ENCODE measurements at regions not wholly inside any gene's neighbourhood (a gene's known extent, or its start where the extent isn't known, plus 50 kb on each side); places are given as distances from the start of the nearest gene placed in this dataset.

DNA sequence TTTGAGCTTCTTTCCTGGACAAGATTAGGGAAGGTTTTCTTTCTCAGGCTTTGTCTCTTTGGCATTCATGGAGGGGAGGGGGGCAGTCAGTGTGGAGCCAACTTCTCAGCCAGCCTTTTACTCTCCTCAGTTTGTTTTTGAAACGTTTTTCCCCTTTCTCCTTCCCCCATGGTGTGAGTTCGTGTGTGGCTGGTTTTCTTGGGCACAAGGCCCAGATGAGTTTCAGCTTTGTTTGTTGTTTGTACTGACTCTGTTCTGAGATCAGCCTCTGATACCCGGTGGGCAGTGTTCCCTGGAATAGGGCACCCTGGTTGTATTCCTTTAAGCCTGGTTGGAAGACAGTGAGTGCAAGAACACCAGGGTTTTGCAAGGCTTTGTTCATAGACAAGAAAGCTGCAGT is 168.2 kb upstream of the RARB start:
- DNase-seq = no peak

DNA sequence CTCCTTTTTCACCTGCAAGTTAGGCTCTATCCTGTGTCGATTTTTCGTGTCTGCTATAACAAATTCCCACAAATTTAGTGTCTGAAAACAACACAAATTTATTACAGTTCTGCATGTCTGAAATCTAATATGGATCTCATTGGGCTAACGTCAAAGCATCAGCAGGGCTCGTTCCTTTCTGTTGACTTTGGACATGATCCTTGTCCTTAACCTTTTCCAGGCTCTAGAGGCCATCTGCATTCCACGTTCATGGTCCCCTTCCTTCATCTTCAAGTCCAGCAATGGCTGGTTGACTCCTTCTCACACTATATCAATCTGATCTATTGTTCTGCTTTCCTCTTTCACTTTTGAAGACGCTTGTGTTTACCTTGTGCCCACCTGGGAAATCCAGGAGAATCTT is 165.7 kb upstream of the RARB start:
- DNase-seq = no peak

DNA sequence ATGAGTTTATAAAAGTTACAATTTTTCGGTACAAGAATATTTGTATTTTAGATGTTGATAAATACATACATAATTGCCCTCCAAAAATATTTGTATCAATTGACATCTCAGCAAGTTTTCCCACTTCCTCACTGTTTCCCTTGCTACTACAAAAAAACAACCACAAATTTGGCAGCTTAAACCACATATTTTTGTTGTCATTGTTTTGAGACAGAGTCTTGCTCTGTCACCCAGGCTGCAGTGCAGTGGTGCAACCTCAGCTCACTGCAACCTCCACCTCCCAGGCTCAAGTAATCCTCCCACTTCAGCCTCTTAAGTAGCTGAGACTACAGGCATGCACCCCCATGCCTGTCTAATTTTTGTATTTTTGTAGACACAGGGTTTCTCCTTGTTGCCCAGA is 162.8 kb upstream of the RARB start:
- no peak for DNase-seq

DNA sequence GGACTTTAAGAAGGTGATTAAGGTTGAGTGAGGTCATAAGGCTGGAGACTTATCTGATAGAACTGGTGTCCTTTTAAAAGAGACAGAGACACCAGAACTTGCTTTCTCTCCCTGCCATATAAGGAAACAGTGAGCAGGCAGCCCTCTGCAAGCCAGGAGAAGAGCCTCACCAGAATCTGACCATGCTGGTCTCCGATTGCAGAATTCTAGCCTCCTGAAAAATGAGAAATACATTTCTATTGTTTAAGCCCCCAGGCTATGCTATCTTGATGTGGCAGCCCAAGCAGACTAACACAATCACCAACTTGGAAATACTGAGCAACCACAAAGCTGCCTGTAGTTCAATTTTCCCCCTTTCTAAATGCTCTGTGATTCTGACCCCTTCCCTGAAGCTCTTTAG is 161.4 kb upstream of the RARB start:
- no peak for DNase-seq

DNA sequence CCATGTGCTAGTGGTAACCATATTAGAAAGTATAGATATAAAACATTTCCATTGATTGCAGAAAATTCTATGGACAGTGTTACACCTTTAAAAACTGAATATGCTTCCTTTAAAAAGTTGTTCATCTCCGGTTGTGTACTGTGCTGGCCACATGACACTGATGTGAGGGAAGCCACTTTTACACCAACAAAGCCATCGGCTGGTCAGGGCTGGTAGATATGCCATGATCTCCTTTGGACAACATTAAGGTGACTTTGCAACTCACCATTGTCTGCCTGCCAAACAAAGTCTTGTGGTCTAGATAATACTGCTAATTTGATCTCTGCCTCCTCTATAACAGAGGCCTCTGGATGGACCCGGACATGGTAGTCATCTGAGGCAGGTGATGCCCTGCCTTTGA is 156.0 kb upstream of the RARB start:
- no peak for DNase-seq

DNA sequence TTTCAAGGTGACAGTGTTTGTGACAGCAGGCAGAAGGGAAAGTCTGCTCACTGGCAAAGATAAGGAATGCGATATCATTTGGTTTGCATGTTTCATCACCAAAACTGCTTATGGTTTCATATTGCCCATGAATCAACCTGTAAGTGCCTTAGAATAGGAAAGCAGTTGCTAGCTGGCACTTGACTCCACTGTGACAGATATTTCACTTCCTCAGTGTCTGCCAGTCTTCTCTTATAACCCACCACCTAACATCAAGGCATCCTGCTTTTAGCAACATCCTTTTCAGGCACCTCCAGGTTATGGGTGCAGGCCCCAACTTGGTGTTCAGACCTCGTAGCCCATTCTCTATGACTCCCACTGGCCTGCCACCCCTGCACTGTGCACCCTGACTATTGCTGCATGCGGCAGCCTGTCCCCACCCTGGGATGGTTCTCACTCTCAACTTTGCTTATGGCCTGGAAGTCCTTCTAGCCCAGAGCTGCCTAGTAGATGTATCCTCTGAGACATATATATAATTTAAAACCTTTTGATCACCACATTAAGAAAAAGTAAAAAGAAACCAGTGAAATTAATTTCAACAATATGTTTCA is 154.4 kb upstream of the RARB start:
- no peak for DNase-seq

DNA sequence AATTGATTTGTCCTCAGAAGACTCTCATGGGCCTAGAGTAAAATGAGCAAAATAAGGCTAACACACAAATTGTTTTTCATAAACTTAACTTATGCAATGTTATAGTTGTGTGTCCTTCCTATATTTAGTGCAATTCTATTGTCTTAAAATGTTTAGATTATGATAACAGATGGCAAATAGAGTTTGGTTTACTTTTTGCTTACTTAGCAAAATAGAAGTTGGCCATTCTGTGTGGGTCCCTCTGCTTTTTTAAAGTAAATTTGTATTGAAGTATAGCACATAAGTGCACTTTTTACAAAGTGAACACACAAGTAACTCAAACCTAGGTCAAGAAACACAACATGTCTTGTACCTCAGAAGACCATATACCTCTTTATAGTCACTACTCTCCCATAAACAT is 150.6 kb upstream of the RARB start:
- no peak for DNase-seq

DNA sequence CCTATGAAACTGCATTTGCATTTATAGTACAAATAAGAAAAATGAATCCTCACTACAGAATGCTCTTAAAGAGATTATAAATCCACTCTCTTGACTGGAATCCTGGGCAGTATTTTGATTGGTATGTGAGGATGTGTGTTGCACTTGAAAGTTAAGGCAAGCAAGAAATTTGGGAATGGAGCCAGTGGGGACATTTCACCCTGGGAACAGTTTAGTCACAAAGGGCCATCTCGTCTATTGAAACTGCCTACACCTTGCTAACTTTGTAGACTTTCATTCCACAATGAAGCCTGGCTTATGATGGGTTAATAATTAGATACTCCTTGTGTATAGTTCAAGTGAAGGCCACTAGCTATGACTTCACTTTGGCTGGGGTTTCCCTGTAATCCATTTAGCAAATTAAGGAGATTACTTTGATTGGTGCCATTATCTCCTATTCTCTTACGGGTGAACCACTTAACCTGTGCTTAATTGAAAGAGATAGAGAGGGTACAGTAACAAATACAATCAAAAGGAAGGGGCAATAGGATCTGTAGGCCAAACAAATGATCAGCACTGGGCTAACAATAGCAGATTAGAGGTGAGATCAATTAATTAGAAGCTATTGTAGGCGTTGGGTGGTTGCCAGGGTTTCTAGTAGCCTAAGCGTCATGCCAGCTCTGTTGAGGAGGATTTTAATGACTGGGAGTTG is 146.9 kb upstream of the RARB start:
- no peak for DNase-seq

DNA sequence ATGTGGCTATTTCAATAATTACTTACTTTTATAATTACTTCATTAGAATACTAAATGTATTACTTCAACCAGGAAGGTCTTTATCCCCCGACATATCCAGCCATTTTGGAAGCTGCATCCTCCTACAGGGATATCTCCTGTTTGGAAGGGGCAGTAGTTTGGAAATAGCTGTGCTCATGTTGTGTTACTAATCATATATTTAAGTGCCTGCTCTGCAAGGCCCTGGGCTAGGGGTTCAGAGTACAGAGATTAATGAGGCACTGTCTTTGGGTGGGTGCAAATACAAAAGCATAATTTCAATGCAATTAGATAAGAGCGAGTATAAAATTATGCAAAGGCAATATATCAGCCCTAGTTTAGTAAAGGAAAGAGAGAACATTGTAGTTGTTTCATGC is 146.3 kb upstream of the RARB start:
- DNase-seq = no peak

DNA sequence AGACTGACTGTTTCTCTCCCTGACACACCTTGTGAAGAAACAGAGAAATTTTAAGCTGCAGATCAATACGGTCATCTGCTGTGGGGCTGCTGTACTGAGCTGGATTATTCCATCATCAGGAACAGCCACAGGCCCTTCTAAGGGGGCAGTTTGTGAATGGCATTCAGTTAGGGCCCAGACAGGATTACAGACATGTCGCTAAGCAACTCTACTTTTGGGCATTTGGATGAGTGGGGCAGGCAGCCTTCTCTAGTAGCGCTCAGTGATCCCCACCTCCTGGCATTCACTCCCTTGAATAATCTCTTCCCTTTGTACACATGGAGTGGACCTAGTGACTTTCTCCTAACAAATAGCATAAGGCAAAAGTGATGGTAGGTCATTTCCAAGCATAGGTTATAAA is 144.4 kb upstream of the RARB start:
- DNase-seq = no peak

DNA sequence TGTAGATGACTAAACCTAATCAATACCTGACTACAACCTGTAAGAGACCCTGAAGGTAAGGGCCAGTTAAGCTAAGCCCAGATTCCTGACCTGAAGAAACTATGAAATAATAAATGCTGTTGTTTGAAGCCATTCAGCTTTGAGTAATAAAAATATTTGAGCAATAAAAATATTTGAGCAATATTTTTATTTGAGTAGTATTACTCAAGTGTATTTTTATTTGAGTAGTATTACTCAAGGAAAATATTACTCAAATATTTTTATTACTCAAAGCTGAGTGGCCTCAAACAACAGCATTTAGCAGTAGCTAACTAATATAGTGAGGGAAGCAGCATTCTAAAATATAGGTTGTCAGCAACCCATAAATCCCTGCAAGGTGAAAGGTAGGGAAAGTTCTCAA is 143.8 kb upstream of the RARB start:
- no peak for DNase-seq

DNA sequence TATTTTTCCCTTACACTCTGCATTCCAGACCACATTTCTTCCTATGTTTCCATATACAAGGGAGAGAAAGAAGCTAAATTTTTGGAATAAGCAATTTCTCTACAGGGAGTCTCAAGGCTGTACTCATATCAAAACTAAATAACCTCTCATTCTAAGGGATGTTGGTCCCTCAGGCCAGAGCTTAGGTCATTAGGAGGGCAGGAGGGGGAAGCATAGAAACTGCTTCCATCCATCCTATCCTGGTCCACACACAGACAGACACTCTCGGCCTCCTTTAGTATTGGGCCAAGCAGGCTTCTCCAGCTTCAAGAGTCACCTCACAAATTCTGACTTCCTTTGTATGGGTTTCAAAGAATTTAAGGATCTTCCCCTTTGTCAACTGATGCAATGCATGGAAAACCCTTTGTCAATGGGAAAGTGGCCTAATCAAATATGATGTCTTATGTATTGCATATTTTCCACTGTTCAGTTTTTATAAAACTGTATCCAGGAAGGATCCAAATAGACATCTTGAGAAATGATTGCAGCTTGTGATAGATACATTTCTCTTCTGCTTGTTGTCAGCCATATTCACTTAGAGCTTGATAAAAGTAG is 140.7 kb upstream of the RARB start:
- no peak for DNase-seq

DNA sequence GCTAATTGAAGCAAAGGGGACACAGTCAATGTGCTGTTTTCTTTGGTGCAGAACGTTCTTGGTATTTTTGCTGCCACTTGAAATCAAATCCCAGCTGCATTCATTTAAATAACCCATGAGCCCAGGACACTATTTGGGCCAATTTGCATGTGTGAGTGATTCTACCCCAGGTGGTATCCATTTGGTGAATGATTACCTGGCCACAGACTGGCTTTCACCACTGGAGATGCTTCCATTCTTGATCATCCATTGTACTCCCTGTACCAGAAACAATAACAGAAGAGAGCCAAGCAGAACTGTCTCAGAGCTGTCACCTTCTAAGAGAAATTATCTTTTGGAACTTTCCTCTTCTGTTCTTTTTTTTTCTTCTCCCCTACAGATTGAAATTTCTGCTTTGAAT is 139.7 kb upstream of the RARB start:
- DNase-seq = no peak

DNA sequence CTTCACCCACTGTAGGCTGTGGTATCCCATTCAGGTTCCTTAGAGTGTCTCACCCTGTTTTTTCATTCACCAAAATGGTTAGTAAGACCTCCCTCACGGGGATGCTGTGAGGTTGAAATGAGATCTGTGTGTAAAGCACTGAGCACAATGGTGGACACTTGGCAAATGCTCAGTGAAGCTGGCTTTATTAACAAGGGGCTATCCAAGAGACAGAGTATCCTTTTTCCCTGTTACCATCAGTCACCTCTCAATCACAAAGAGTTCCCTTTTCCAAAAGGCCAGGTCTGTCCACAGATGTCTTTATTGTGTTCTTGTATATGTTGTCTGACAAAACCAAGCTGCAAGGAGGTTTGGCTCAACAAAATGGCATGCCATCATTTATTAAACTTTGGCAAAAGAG is 138.9 kb upstream of the RARB start:
- DNase-seq = no peak

DNA sequence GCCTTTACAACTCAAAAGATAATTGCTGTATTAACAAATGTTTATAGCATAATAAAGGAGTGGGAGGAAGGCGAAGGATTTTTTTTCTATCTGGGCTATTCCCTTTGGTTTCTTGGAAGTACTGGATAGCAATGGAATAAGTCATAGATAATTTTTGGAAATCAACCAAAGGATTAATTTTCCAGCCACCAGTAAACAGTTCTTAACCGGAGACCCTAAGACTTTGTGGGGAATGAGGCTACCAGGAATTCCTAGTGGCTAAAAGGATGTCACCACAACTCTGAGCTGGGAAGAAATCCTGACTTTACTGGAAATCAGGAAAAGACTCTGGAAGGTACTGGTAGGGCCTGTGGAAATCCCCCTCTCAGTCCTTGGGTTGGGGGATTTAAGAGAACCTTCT is 138.4 kb upstream of the RARB start:
- DNase-seq = no peak

DNA sequence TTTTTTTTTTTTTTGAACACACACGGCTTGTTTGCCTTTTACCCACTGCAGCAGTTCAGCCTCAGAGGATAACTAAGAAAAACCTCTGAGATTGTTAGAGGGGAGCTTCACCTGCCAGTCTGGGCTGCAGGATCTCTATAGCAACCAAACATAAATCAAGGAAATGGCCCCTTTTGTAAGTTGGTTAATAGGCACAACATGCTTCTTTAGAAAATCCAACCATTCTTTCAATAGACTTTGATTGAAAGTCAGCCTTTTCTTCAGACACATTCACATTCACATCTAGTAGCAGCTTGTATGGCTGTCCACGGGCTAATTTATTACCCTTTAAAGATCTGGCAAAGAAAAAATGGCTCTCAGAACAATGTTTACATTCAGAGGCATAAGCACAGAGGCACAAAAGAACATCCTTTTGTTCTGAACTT is 136.6 kb upstream of the RARB start:
- no peak for DNase-seq

DNA sequence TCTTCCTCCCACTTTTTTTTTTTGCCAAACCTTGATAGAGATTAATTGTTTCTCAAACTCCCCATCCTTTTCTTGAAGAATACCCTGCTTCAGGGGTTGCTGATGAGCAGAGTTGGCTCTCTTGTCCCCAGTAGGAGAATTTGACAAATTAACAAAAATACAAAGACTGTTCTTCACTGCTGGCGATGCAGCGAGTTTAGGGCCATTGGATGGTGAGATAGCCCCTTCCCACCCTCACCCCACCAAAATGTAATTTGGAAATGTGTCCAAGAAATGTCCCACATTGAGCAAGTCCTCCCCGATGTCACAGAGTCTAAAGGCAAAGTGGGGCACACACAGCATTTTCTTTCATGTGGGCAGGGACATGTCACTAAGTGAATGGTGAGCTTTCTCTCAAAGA is 136.0 kb upstream of the RARB start:
- no peak for DNase-seq

DNA sequence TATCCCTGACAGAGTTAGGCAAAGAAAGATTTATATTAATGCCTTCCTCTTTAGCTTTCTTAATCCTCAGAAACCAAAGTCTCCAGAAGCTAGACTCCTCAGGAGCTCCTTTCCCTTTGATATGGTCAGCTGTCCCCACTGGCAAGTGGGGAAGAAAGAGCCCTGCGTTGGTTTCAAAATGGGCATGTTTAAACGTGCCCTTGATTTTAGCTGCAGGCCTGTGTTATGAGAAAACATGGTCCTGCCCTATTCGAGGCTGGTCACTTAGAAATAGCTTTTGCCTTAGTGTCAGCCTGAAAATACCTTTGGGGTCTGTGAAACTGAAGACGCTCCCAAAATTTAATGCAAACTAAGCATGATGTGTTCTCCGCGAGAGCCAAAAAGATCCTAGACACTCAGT is 135.5 kb upstream of the RARB start:
- no peak for DNase-seq

DNA sequence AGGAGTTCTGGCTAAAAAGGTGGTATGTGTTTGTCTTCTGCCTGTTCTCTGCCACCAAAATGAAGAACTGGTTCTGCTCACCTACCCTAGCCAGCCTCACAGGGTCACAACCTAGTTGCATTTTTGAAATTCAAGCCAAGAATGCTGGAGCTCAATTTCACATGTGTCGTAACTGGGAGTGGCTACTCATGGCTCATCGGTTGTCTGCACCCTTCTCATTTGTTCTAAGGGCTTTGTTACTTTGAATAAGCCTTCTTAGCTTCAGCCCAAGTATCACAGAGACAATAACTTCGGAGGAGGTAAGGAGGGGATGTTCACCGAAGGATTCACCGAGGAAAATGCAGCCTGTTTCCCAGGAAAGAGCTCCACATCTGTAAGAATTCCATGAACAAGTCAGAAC is 134.3 kb upstream of the RARB start:
- DNase-seq = no peak

DNA sequence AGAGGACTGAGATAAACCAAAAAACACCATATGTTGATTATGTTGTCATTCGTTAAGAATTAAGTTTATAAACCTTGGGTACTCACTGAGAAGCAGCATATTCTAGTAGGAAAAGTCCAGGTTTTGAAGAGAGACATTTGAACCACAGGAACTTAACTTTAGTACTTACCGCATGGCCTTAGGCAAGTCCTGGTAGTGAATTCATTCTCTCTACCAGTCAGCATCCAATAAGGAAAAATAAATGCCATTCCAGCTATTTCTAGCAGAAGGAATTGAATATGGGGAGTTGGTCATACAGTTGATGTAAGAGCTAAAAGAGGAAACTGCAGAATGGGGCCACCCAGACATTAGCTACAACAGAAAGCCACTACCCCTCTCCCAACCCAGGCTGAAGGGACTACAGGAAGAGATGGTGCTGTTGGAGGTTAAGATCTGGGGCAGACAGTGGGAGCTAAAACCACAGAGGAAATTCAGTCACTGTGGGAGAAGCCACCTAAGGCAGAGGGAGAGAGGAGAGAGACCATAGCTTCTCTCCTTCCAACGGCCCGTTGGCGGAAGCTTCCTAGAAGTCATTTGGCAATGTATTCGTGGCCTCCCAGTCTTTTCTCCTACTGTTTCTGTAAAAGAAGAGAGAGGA is 133.8 kb upstream of the RARB start:
- no peak for DNase-seq

DNA sequence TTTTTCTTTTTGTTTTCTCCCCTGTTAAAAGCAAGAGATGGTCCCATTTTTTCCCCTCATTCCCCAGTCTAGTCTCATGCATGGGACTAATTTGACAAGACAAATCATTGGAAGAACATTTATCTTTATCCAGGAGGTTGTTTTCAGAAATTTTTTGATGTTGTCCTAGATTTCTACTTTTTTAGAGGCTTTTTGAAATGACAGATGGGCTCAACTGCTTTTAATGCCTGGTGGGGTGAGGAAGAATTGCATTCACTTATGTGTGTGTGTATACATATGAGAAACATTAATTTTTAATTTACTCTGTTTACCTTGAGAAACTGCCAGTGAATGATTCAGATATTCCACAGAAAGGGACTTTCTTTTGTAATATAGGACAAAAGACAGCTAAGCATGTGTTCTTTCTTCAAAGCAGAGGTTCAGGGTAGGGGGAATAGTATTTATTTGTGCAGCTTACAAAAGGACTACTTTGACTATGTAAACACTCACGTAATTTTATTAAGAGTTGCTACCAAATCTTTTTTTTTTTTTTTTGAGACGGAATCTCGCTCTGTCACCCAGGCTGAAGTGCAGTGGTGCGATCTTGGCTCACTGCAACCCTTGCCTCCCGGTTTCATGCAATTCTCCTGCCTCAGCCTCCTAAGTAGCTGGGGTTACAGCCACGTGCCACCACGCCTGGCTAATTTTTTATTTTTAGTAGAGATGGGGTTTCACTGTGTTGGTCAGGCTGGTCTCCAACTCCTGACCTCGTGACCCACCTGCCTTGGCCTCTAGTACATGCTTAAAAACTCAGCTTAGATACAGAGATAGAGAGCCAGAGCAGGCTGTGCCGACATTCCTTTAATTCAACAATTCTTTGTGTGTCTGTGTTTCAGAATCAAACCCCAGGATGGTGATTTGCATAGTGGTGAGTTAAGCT is 130.1 kb upstream of the RARB start:
- DNase-seq = no peak

DNA sequence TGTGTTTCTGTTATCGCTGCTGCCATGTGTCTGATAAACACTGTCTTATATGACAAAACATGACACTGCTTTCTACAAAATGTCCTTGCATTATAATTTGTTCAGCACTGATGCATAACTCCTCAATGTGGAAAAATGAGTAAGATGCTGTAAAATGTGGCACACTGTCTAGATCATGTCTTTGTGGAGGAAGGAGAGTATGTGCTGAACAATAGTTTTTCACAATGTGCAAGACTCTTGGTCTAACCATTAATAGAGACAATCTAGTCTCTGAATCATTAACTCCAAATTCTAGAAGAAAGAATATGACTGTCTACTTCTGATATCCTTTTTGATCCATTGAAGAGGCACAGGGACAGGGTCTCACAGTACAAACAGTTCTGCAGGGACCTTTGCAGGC is 127.9 kb upstream of the RARB start:
- no peak for DNase-seq

DNA sequence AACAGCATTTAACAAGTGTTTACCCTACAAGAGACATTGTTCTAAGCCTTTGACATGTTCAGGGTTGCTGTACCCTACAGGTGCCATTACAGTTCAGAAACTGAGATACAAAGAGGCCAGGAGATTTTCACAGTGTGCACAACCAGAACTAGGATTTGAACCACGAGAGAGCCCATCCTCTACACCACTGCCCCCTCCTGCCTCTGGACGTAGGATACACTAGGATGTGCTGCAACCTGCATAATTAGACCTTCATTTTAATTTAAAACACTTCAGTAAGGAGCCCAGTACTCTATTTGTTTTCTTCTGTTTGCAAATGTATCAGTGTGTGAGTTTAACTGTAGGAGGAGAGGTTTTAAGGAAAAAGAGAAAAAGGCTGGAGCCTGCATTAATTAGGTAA is 123.1 kb upstream of the RARB start:
- DNase-seq = no peak

Measured in CD4-positive, alpha-beta T cell treated with Interferon gamma for 1 hour (primary cell).